DND-41 (cell line): ENCODE measurements at regions not wholly inside any gene's neighbourhood (a gene's known extent, or its start where the extent isn't known, plus 50 kb on each side); places are given as distances from the start of the nearest gene placed in this dataset.

ENCODE experiments used
- ATAC-seq: fragments of 200-7000 bp; cut with Tn5 transposase; 3 replicates; pipeline ENCODE4 v1.9.1; 2021; ENCODE audit warnings: low read depth; ENCODE audit not compliant: insufficient read depth
- DNase-seq: peaks from one replicate; pipeline ENCODE4 v3.0.0-alpha.2; 2020
- H2AFZ ChIP-seq: 2 replicates; pipeline ENCODE4 v1.6.0; 2012; ENCODE audit warnings: low read depth, low read length
- H3K27ac ChIP-seq: 2 replicates; pipeline ENCODE4 v1.5.1; 2012; ENCODE audit warnings: low read length, inconsistent platforms
- H3K27me3 ChIP-seq: fragments of 200-600 bp; sonication (generic); 2 replicates; pipeline ENCODE4 v1.6.0; 2012; ENCODE audit warnings: low read length, mild to moderate bottlenecking, inconsistent platforms; ENCODE audit not compliant: insufficient read depth, poor library complexity
- H3K36me3 ChIP-seq: 2 replicates; pipeline ENCODE4 v1.5.1; 2012; ENCODE audit warnings: low read length, inconsistent platforms; ENCODE audit not compliant: insufficient read depth
- H3K4me1 ChIP-seq: 2 replicates; pipeline ENCODE4 v1.5.1; 2012; ENCODE audit warnings: mild to moderate bottlenecking, low read length; ENCODE audit not compliant: insufficient read depth
- H3K4me2 ChIP-seq: 2 replicates; pipeline ENCODE4 v1.6.0; 2012; ENCODE audit warnings: mild to moderate bottlenecking, moderate library complexity, low read length, inconsistent platforms; ENCODE audit not compliant: insufficient read depth
- H3K4me3 ChIP-seq, 2 experiments: fragments of 200-600 bp in 1 of 2; shearing (Covaris generic) in 1 of 2; 2 replicates each; pipeline ENCODE4 v1.5.1; 2012 to 2016; ENCODE audit warnings: inconsistent platforms in 2 of 2, low read length in 2 of 2, mild to moderate bottlenecking in 2 of 2, low read depth in 1 of 2, moderate library complexity in 1 of 2
- H3K79me2 ChIP-seq: 2 replicates; pipeline ENCODE4 v1.6.0; 2012; ENCODE audit warnings: low read length, inconsistent platforms; ENCODE audit not compliant: insufficient read depth
- H3K9ac ChIP-seq: 2 replicates; pipeline ENCODE4 v1.6.0; 2012; ENCODE audit warnings: low read depth, mild to moderate bottlenecking, inconsistent platforms, low read length, moderate library complexity
- H3K9me3 ChIP-seq: 2 replicates; pipeline ENCODE4 v1.5.1; 2012; ENCODE audit warnings: low read length, moderate library complexity, mild to moderate bottlenecking, inconsistent platforms; ENCODE audit not compliant: insufficient read depth, severe bottlenecking
- H4K20me1 ChIP-seq: 2 replicates; pipeline ENCODE4 v1.6.0; 2012; ENCODE audit warnings: low read length; ENCODE audit not compliant: insufficient read depth
- EZH2 ChIP-seq: IDR thresholded peaks from 3 replicates; pipeline ENCODE4 v1.6.1; 2012; ENCODE audit warnings: borderline replicate concordance, low read depth, mild to moderate bottlenecking, moderate library complexity, low read length, inconsistent platforms; ENCODE audit not compliant: severe bottlenecking
- TF ChIP-seq, protein P1 (sequence below): IDR thresholded peaks from 2 replicates; pipeline ENCODE4 v1.5.1; 2012; ENCODE audit warnings: borderline replicate concordance, low read length, moderate library complexity, mild to moderate bottlenecking; ENCODE audit not compliant: poor library complexity, severe bottlenecking; ENCODE audit errors: extremely low read depth

DNA sequence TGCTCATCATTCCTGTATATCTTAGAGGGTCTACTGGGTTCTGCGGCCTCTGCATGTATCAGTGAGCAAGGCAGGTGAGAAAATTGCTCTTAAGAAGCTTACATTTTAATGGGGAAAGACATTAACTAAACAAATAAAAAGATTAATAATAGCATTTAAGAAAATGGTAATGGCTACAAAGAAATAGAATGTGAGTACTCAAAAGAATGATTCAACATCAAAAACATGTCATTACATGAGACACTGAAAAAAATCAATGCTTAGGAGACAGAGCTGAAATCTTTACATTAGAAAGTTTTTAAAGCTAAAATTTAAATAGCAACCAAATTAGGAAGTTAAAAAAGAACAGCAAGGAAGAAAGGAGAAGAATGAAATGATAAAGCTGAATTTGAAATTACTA is 146.9 kb upstream of the PHACTR1 start:
- Histone ChIP-seq H3K9me3 (no peaks in the 10 kb centered on the region), H3K4me2 (no peak overlapping the region), H4K20me1 (no peaks in the 10 kb centered on the region), H3K36me3 (no peaks in the 10 kb centered on the region), H3K4me3 (no peak overlapping the region), H3K27me3 (no peaks in the 10 kb centered on the region), H3K4me1 (no peaks in the 10 kb centered on the region), H3K9ac (no peak overlapping the region), H3K79me2 (no peaks in the 10 kb centered on the region), H3K27ac (no peak overlapping the region), H2AFZ (no peak overlapping the region)
- no peak for TF ChIP-seq EZH2
- TF ChIP-seq, protein P1, sequence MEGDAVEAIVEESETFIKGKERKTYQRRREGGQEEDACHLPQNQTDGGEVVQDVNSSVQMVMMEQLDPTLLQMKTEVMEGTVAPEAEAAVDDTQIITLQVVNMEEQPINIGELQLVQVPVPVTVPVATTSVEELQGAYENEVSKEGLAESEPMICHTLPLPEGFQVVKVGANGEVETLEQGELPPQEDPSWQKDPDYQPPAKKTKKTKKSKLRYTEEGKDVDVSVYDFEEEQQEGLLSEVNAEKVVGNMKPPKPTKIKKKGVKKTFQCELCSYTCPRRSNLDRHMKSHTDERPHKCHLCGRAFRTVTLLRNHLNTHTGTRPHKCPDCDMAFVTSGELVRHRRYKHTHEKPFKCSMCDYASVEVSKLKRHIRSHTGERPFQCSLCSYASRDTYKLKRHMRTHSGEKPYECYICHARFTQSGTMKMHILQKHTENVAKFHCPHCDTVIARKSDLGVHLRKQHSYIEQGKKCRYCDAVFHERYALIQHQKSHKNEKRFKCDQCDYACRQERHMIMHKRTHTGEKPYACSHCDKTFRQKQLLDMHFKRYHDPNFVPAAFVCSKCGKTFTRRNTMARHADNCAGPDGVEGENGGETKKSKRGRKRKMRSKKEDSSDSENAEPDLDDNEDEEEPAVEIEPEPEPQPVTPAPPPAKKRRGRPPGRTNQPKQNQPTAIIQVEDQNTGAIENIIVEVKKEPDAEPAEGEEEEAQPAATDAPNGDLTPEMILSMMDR, result no peak
- DNase-seq, result no peak
- no peak for ATAC-seq

DNA sequence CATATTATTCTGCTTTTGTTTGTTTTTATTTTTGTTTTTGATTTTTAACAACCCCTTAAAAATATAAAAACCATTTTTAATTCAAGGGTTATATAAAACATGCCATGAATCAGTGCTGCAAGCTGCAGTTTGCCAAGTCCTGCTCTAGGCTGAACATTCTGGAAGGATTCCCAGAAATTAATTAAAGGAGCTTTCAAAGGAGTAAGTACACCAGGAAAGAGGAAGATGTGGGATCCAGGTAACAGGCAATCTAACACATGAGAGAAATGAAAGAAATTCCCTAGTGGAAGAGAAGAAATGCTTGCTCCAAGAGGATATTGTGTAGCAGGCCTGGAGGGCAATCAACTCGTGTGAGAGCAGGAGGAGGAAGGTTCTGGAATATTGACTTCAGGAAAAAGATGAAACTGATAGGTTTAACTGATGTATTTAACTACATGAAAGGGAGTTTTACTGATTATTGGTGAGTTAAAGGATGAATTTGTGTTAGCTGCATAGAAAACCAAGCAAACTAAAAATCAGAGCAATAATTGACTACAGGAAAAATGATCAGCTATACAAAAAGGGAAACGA is 146.0 kb upstream of the PHACTR1 start:
- Histone ChIP-seq H3K4me2 (no peak overlapping the region), H3K36me3 (no peaks in the 10 kb centered on the region), H3K27me3 (no peaks in the 10 kb centered on the region), H3K9me3 (no peaks in the 10 kb centered on the region), H2AFZ (no peak overlapping the region), H4K20me1 (no peaks in the 10 kb centered on the region), H3K4me3 (no peak overlapping the region), H3K27ac (no peak overlapping the region), H3K4me1 (no peaks in the 10 kb centered on the region), H3K9ac (no peak overlapping the region), H3K79me2 (no peaks in the 10 kb centered on the region)
- DNase-seq (no peak), ATAC-seq (no peak)
- no peak for TF ChIP-seq EZH2
- TF ChIP-seq, protein P1, result no peak

DNA sequence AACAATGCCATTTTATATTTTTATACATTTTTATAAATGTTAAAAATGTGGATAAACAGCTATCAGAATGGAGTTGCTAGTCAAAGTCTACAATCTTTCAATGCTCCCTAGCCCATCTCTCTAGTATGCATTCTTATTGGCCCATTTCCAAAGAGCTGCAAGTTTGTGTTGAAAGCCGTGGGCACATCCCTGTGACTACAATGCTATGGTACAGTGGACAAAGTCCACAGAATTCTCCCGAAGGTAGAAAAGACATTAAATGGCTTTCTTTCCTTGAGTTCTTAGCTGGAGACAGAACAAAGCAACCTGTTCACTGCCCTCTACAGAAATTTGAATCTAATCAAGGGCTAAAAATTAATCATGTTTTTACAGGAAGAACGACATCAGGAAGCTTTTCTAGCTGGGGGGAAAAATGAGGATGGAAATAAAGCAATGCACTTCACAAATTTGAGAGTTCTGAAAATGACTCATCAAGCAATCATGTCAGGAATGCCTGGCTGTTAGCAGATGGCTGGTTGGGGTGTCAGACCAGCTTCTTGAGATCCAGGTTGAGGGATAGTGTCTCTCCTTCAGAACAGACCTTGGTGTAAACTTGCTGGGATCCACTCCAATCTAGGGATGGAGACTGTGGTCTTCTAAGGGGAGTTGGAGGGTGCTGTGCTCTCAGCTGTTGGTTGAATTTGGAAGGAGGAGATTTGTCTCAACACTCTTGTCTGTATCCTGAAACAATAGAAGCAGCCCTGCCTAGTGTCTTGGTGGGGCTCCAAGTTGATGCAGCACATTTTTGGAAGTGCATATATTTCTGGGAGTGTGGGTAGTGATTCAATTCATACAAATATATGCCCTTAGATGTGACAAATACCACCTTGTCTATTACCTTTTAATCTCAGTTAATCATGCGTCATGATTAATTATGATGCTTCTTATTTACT is 143.4 kb upstream of the PHACTR1 start:
- Histone ChIP-seq H3K27ac (no peak overlapping the region), H2AFZ (no peak overlapping the region), H3K9me3 (no peaks in the 10 kb centered on the region), H3K4me3 (no peak overlapping the region), H3K4me1 (no peaks in the 10 kb centered on the region), H3K4me2 (no peak overlapping the region), H3K27me3 (no peaks in the 10 kb centered on the region), H3K36me3 (no peaks in the 10 kb centered on the region), H4K20me1 (no peaks in the 10 kb centered on the region), H3K79me2 (no peaks in the 10 kb centered on the region), H3K9ac (no peak overlapping the region)
- TF ChIP-seq, protein P1, result no peak
- no peak for TF ChIP-seq EZH2
- ATAC-seq (no peak), DNase-seq (no peak)
